Liver (tissue), 3 donors: ENCODE measurements at regions not wholly inside any gene's neighbourhood (a gene's known extent, or its start where the extent isn't known, plus 50 kb on each side); places are given as distances from the start of the nearest gene placed in this dataset.

Experiments
- EGR1 ChIP-seq, 2 donors: IDR thresholded peaks; 2 replicates each; pipeline ENCODE4 v1.6.1; 2016 to 2018; ENCODE audit warnings: antibody characterized with exemption in 2 of 2, low read depth in 2 of 2
- GABPA ChIP-seq, 2 donors: IDR thresholded peaks in 1 of 2; conservative IDR thresholded peaks in 1 of 2; 2 replicates each; pipeline ENCODE4 v1.6.1; 2016; ENCODE audit warnings: antibody characterized with exemption in 2 of 2, mild to moderate bottlenecking in 1 of 2, moderate library complexity in 1 of 2
- NR2F2 ChIP-seq: IDR thresholded peaks from 2 replicates; pipeline ENCODE4 v1.6.1; 2016; ENCODE audit warnings: antibody characterized with exemption
- RAD21 ChIP-seq, 2 donors: IDR thresholded peaks; 2 replicates each; pipeline ENCODE4 v1.6.1; 2016; ENCODE audit warnings: antibody characterized with exemption in 2 of 2, mild to moderate bottlenecking in 2 of 2
- TAF1 ChIP-seq: conservative IDR thresholded peaks from 2 replicates; pipeline ENCODE4 v1.6.1; 2016; ENCODE audit warnings: antibody characterized with exemption, mild to moderate bottlenecking
- TF ChIP-seq, protein P1 (sequence below): fragments of 150-350 bp; IDR thresholded peaks from 2 replicates; pipeline ENCODE4 v1.5.1; 2017; ENCODE audit warnings: improper control_type of control experiment, low read depth, low read length; ENCODE audit not compliant: missing input control
- donor health status: healthy.
- donor health status: healthy.

DNA sequence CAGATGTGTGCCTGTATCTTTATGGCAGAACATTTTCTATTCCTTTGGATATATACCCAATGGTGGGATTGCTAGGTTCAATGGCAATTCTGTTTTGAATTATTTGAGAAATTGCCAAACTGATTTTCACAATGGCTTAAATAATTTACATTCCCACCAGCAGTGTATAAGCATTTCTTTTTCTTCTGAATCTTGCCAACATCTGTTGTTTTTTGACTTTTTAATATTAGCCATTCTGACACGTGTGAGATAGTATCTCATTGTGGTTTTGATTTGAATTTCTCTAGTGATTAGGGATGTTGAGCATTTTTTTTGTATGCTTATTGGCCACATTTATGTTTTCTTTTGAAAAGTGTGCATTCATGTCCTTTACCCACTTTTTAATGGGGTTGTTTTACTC is 864.3 kb upstream of the ADAMTS5 start:
- TF ChIP-seq, protein P1, sequence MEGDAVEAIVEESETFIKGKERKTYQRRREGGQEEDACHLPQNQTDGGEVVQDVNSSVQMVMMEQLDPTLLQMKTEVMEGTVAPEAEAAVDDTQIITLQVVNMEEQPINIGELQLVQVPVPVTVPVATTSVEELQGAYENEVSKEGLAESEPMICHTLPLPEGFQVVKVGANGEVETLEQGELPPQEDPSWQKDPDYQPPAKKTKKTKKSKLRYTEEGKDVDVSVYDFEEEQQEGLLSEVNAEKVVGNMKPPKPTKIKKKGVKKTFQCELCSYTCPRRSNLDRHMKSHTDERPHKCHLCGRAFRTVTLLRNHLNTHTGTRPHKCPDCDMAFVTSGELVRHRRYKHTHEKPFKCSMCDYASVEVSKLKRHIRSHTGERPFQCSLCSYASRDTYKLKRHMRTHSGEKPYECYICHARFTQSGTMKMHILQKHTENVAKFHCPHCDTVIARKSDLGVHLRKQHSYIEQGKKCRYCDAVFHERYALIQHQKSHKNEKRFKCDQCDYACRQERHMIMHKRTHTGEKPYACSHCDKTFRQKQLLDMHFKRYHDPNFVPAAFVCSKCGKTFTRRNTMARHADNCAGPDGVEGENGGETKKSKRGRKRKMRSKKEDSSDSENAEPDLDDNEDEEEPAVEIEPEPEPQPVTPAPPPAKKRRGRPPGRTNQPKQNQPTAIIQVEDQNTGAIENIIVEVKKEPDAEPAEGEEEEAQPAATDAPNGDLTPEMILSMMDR = no peak
- no peak for TF ChIP-seq NR2F2
- TF ChIP-seq RAD21 (IDR thresholded peaks at IDR 0.05) = no peak
- no peak for TF ChIP-seq GABPA (IDR thresholded peaks at IDR 0.05 in 1 of 2, conservative IDR thresholded peaks at IDR 0.05 in 1 of 2)
- TF ChIP-seq TAF1 = no peak
- TF ChIP-seq EGR1 (IDR thresholded peaks at IDR 0.05; ENCODE audit: low read depth in 2 of 2) = no peak
